ENCODE measurements at regions not wholly inside any gene's neighbourhood (a gene's known extent, or its start where the extent isn't known, plus 50 kb on each side); places are given as distances from the start of the nearest gene placed in this dataset.

DNA sequence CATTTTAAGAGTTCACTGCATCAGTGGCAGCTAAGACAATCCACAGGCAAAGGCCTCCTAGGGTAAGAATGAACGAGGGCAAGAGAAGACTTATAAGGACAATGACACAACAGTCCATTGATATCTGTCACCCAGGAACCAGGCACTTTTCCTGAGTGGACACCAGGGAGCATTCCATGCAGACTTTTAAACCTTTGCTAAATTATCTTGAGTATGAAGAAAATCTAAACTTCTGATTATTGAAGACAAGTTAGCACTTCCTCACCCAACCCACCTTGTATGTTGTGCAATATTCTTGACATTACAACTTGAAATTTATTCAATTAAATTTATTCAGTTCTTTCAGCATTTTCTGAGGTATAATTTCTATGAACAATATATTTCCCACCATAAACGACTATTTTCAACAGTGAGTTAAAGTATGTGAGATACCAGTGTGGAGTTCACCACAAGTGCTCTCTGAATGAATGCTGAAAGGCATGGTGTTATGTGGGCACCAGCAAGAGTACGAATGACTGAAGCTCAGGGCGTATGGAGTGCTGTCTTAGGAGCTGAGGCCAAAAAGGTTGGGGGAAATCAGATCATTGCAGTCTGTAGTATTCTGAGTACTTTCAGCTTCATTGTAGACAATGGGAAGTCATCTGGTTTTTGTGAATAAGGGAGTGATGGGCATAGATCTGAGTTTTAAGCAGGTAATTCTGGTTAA is 124.3 kb upstream of the LMNTD1 start:
- TF ChIP-seq POLR2AphosphoS5 (IDR thresholded peaks at IDR 0.05; ENCODE audit: low read depth, low read length) (no peak), REST (IDR thresholded peaks at IDR 0.05; ENCODE audit: insufficient read depth in 1 of 2, low read depth in 2 of 2, low read length in 2 of 2) (no peak), TAF1 (IDR thresholded peaks at IDR 0.05; ENCODE audit: borderline replicate concordance, insufficient read depth, low read length) (no peak), SIN3A (IDR thresholded peaks at IDR 0.05; ENCODE audit: borderline replicate concordance, insufficient read depth, low read length) (no peak), FOXP2 (optimal IDR thresholded peaks at IDR 0.05; ENCODE audit: borderline replicate concordance, extremely low read depth, extremely low read length, insufficient read depth) (no peak)
